GM08714 (cell line): ENCODE measurements at regions not wholly inside any gene's neighbourhood (a gene's known extent, or its start where the extent isn't known, plus 50 kb on each side); places are given as distances from the start of the nearest gene placed in this dataset.

ENCODE experiments used
- H3K4me3 ChIP-seq: fragments of 200-500 bp; sonication (Bioruptor generic); 2 replicates; pipeline ENCODE4 v1.5.1; 2014; ENCODE audit warnings: mild to moderate bottlenecking, low read length, inconsistent platforms
- ZNF274 ChIP-seq: IDR thresholded peaks from 2 replicates; pipeline ENCODE4 v1.6.1; 2012; ENCODE audit warnings: mild to moderate bottlenecking, low read depth, low read length

GRCh38 chr5:18074961-18075360 lies 440.7 kb downstream of the TAF11L14 start:
- no peak overlapping the region for H3K4me3 ChIP-seq
- no peak for TF ChIP-seq ZNF274

- H3K4me3 ChIP-seq = no peak overlapping the region
- no peak for TF ChIP-seq ZNF274
Observed at GRCh38 chr5:18078157-18078556, 443.9 kb downstream of the TAF11L14 start.

GRCh38 chr5:18079831-18080230 lies 445.6 kb downstream of the TAF11L14 start:
- no peak overlapping the region for H3K4me3 ChIP-seq
- no peak for TF ChIP-seq ZNF274

- H3K4me3 ChIP-seq = no peak overlapping the region
- TF ChIP-seq ZNF274 = no peak
Observed at GRCh38 chr5:18088020-18088579, 453.8 kb downstream of the TAF11L14 start.

- H3K4me3 ChIP-seq = no peak overlapping the region
- no peak for TF ChIP-seq ZNF274
Observed at GRCh38 chr5:18090177-18090576, 455.9 kb downstream of the TAF11L14 start.

GRCh38 chr5:18091142-18091541 lies 456.9 kb downstream of the TAF11L14 start:
- H3K4me3 ChIP-seq = no peak overlapping the region

GRCh38 chr5:18091758-18092157 lies 457.5 kb downstream of the TAF11L14 start:
- TF ChIP-seq ZNF274 = no peak
- H3K4me3 ChIP-seq = no peak overlapping the region

More at GRCh38 chr5:18091142-18091541, 456.9 kb downstream of the TAF11L14 start:
- no peak for TF ChIP-seq ZNF274

GRCh38 chr5:18095061-18095460 lies 460.8 kb downstream of the TAF11L14 start:
- H3K4me3 ChIP-seq = no peak overlapping the region
- no peak for TF ChIP-seq ZNF274

GRCh38 chr5:18097817-18098216 lies 463.6 kb downstream of the TAF11L14 start:
- TF ChIP-seq ZNF274 = no peak
- no peak overlapping the region for H3K4me3 ChIP-seq

- H3K4me3 ChIP-seq = no peak overlapping the region
- TF ChIP-seq ZNF274 = no peak
Observed at GRCh38 chr5:18098691-18099090, 464.4 kb downstream of the TAF11L14 start.

GRCh38 chr5:18099261-18099660 lies 465.0 kb downstream of the TAF11L14 start:
- H3K4me3 ChIP-seq = no peak overlapping the region
- TF ChIP-seq ZNF274 = no peak

- no peak for TF ChIP-seq ZNF274
- H3K4me3 ChIP-seq = no peak overlapping the region
Observed at GRCh38 chr5:18101532-18101931, 467.3 kb downstream of the TAF11L14 start.

GRCh38 chr5:18102733-18103132 lies 468.5 kb downstream of the TAF11L14 start:
- TF ChIP-seq ZNF274 = no peak

GRCh38 chr5:18105449-18105848 lies 471.2 kb downstream of the TAF11L14 start:
- H3K4me3 ChIP-seq = no peak overlapping the region
- TF ChIP-seq ZNF274 = no peak

More at GRCh38 chr5:18102733-18103132, 468.5 kb downstream of the TAF11L14 start:
- H3K4me3 ChIP-seq = no peak overlapping the region

GRCh38 chr5:18111906-18112465 lies 477.7 kb downstream of the TAF11L14 start:
- H3K4me3 ChIP-seq = no peak overlapping the region
- no peak for TF ChIP-seq ZNF274

- TF ChIP-seq ZNF274 = no peak
- no peak overlapping the region for H3K4me3 ChIP-seq
Observed at GRCh38 chr5:18113721-18114120, 479.5 kb downstream of the TAF11L14 start.

GRCh38 chr5:18114151-18114757 lies 480.0 kb downstream of the TAF11L14 start:
- no peak overlapping the region for H3K4me3 ChIP-seq
- no peak for TF ChIP-seq ZNF274
